HG03066 (cell line): ENCODE measurements at regions not wholly inside any gene's neighbourhood (a gene's known extent, or its start where the extent isn't known, plus 50 kb on each side); places are given as distances from the start of the nearest gene placed in this dataset.
"Not testable (repeated sequence)": the region's sequence is repeated elsewhere in the genome, so short reads cannot be mapped to it uniquely, and the experiment has no call there.

Experiments used
- ATAC-seq: cut with Tn5 transposase; IDR thresholded peaks from one replicate; pipeline ENCODE4 v1.9.1; 2021; ENCODE audit warnings: low read depth; ENCODE audit not compliant: unreplicated experiment

- ATAC-seq: no peak
Measured at GRCh38 chr2:139469985-139470384, 689.8 kb upstream of the NXPH2 start.

- no peak for ATAC-seq
Measured at GRCh38 chr2:139465789-139466188, 685.6 kb upstream of the NXPH2 start.

GRCh38 chr2:139457873-139458272 lies 677.7 kb upstream of the NXPH2 start:
- no peak for ATAC-seq

GRCh38 chr2:139454251-139454650 lies 674.1 kb upstream of the NXPH2 start:
- no peak for ATAC-seq

- ATAC-seq: no peak
Measured at GRCh38 chr2:139439100-139439499, 658.9 kb upstream of the NXPH2 start.

GRCh38 chr2:139438478-139438877 lies 658.3 kb upstream of the NXPH2 start:
- ATAC-seq: no peak

GRCh38 chr2:139427164-139427563 lies 647.0 kb upstream of the NXPH2 start:
- ATAC-seq: no peak

GRCh38 chr2:139424101-139424500 lies 643.9 kb upstream of the NXPH2 start:
- ATAC-seq: no peak

- no peak for ATAC-seq
Measured at GRCh38 chr2:139411236-139411635, 631.0 kb upstream of the NXPH2 start.

GRCh38 chr2:139410833-139411174 lies 630.6 kb upstream of the NXPH2 start:
- not testable (repeated sequence) for ATAC-seq

- not testable (repeated sequence) for ATAC-seq
Measured at GRCh38 chr2:139410147-139410832, 630.1 kb upstream of the NXPH2 start.

- no peak for ATAC-seq
Measured at GRCh38 chr2:139409212-139409611, 629.0 kb upstream of the NXPH2 start.

- no peak for ATAC-seq
Measured at GRCh38 chr2:139403948-139404347, 623.8 kb upstream of the NXPH2 start.

GRCh38 chr2:139394801-139395200 lies 614.6 kb upstream of the NXPH2 start:
- ATAC-seq: no peak

GRCh38 chr2:139389391-139389790 lies 609.2 kb upstream of the NXPH2 start:
- ATAC-seq: no peak

GRCh38 chr2:139386401-139386800 lies 606.2 kb upstream of the NXPH2 start:
- no peak for ATAC-seq

- no peak for ATAC-seq
Measured at GRCh38 chr2:139383532-139383931, 603.3 kb upstream of the NXPH2 start.

GRCh38 chr2:139380051-139380450 lies 599.9 kb upstream of the NXPH2 start:
- ATAC-seq: no peak

GRCh38 chr2:139378373-139378772 lies 598.2 kb upstream of the NXPH2 start:
- ATAC-seq: no peak

- ATAC-seq: no peak
Measured at GRCh38 chr2:139374296-139374850, 594.2 kb upstream of the NXPH2 start.

- no peak for ATAC-seq
Measured at GRCh38 chr2:139369423-139370409, 589.5 kb upstream of the NXPH2 start.
